ENCODE measurements at regions not wholly inside any gene's neighbourhood (a gene's known extent, or its start where the extent isn't known, plus 50 kb on each side); places are given as distances from the start of the nearest gene placed in this dataset.

- peaks cover 7% of the 10 kb centered on the region for H3K9me3 Mint-ChIP-seq (ENCODE audit: low read depth, unreplicated experiment)
- intact Hi-C loops (cut with micrococcal nuclease; ENCODE audit: unreplicated experiment), result no loop called here
- H3K27me3 Mint-ChIP-seq (ENCODE audit: unreplicated experiment), result no peaks in the 10 kb centered on the region
- DNase-seq, result no peak
- no peaks in the 10 kb centered on the region for H3K36me3 Mint-ChIP-seq (ENCODE audit: insufficient read depth, unreplicated experiment)
- no peak overlapping the region for H3K27ac Mint-ChIP-seq (ENCODE audit: unreplicated experiment)
- no peaks in the 10 kb centered on the region for H3K4me1 Mint-ChIP-seq (ENCODE audit: low read depth, unreplicated experiment)
- CTCF ChIA-PET, result no interaction called here
- BruUV-seq (replicated peaks), result no TSS peak
- H3K4me3 Mint-ChIP-seq (ENCODE audit: low read depth, unreplicated experiment), result no peak overlapping the region
- TF ChIP-seq, protein P1, sequence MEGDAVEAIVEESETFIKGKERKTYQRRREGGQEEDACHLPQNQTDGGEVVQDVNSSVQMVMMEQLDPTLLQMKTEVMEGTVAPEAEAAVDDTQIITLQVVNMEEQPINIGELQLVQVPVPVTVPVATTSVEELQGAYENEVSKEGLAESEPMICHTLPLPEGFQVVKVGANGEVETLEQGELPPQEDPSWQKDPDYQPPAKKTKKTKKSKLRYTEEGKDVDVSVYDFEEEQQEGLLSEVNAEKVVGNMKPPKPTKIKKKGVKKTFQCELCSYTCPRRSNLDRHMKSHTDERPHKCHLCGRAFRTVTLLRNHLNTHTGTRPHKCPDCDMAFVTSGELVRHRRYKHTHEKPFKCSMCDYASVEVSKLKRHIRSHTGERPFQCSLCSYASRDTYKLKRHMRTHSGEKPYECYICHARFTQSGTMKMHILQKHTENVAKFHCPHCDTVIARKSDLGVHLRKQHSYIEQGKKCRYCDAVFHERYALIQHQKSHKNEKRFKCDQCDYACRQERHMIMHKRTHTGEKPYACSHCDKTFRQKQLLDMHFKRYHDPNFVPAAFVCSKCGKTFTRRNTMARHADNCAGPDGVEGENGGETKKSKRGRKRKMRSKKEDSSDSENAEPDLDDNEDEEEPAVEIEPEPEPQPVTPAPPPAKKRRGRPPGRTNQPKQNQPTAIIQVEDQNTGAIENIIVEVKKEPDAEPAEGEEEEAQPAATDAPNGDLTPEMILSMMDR (IDR thresholded peaks at IDR 0.05; ENCODE audit: unreplicated experiment), result no peak
Measured at GRCh38 chr6:66858196-66858595, 1151.2 kb upstream of the EYS start.

- Mint-ChIP-seq H3K4me1 (ENCODE audit: low read depth, unreplicated experiment) (no peaks in the 10 kb centered on the region), H3K9me3 (ENCODE audit: low read depth, unreplicated experiment) (peaks cover 14% of the 10 kb centered on the region), H3K27me3 (ENCODE audit: unreplicated experiment) (no peaks in the 10 kb centered on the region), H3K4me3 (ENCODE audit: low read depth, unreplicated experiment) (no peak overlapping the region), H3K27ac (ENCODE audit: unreplicated experiment) (no peak overlapping the region), H3K36me3 (ENCODE audit: insufficient read depth, unreplicated experiment) (no peaks in the 10 kb centered on the region)
- BruUV-seq (replicated peaks), result no TSS peak
- TF ChIP-seq, protein P1 (IDR thresholded peaks at IDR 0.05; ENCODE audit: unreplicated experiment), result no peak
- intact Hi-C loops (cut with micrococcal nuclease; ENCODE audit: unreplicated experiment), result no loop called here
- DNase-seq, result no peak
- CTCF ChIA-PET, result no interaction called here
Measured at GRCh38 chr6:66854014-66854413, 1147.0 kb upstream of the EYS start.

DNA sequence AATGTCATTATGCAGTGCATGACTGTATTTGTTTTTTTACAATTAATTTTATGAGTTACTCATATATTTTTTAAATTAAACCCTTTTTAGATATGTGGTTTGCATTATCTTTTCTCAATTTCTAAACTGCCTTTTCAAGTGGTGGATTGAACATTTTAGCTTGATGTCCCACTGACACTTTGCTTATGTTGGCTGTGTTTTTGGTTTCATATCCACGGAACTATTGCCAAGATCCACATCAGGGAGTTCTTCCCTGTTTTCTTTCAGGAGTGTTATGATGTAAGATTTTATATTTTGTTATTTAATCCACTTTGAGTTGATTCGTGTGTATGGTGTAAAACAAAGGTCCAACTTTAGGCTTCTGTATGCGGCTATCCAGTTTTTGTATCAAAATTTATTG is 1144.9 kb upstream of the EYS start:
- CTCF ChIA-PET, result no interaction called here
- TF ChIP-seq, protein P1 (IDR thresholded peaks at IDR 0.05; ENCODE audit: unreplicated experiment), result no peak
- H3K27ac Mint-ChIP-seq (ENCODE audit: unreplicated experiment), result no peak overlapping the region
- DNase-seq, result no peak
- BruUV-seq (replicated peaks), result no TSS peak
- no peak overlapping the region for H3K4me3 Mint-ChIP-seq (ENCODE audit: low read depth, unreplicated experiment)
- intact Hi-C loops (cut with micrococcal nuclease; ENCODE audit: unreplicated experiment), result no loop called here
- no peaks in the 10 kb centered on the region for H3K36me3 Mint-ChIP-seq (ENCODE audit: insufficient read depth, unreplicated experiment)
- no peaks in the 10 kb centered on the region for H3K27me3 Mint-ChIP-seq (ENCODE audit: unreplicated experiment)
- H3K9me3 Mint-ChIP-seq (ENCODE audit: low read depth, unreplicated experiment), result peaks cover 18% of the 10 kb centered on the region
- H3K4me1 Mint-ChIP-seq (ENCODE audit: low read depth, unreplicated experiment), result no peaks in the 10 kb centered on the region

DNA sequence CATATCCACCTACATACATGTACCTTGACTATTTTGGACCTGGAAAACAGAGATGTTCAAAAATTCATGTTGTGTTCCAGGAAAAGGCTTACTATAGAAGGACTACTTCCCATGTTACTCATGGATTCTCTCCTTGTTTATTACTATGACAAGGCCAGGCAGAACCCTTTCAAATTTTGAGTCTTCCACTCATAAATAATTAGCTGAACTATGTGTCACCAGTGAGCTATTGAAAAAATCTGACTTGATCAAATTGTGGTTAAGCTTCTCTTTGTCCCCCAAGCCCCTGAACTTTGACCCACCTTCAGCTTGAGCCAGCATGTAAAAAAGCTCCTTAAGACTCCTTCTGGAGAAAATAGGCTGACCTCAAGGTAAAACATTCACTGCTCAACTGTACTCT is 1142.8 kb upstream of the EYS start:
- no peak overlapping the region for H3K27ac Mint-ChIP-seq (ENCODE audit: unreplicated experiment)
- peaks cover 13% of the 10 kb centered on the region for H3K9me3 Mint-ChIP-seq (ENCODE audit: low read depth, unreplicated experiment)
- TF ChIP-seq, protein P1 (IDR thresholded peaks at IDR 0.05; ENCODE audit: unreplicated experiment), result no peak
- H3K36me3 Mint-ChIP-seq (ENCODE audit: insufficient read depth, unreplicated experiment), result no peaks in the 10 kb centered on the region
- no TSS peak for BruUV-seq (replicated peaks)
- H3K4me3 Mint-ChIP-seq (ENCODE audit: low read depth, unreplicated experiment), result no peak overlapping the region
- no peak for DNase-seq
- no peaks in the 10 kb centered on the region for H3K4me1 Mint-ChIP-seq (ENCODE audit: low read depth, unreplicated experiment)
- intact Hi-C loops (cut with micrococcal nuclease; ENCODE audit: unreplicated experiment), result no loop called here
- H3K27me3 Mint-ChIP-seq (ENCODE audit: unreplicated experiment), result no peaks in the 10 kb centered on the region
- CTCF ChIA-PET, result no interaction called here

Data from Calu3 (cell line).